Fibroblast of gingiva (primary cell): ENCODE measurements at regions not wholly inside any gene's neighbourhood (a gene's known extent, or its start where the extent isn't known, plus 50 kb on each side); places are given as distances from the start of the nearest gene placed in this dataset.

Source experiments
- DNase-seq: peaks from one replicate; pipeline ENCODE4 v3.0.0-alpha.2; 2011; ENCODE audit warnings: low read depth

GRCh38 chr7:17130281-17131059, 168.0 kb upstream of the AHR start:
- peak; percentile 79 for DNase-seq

- no peak for DNase-seq
Measured at GRCh38 chr7:17131060-17131345, 167.4 kb upstream of the AHR start.

- DNase-seq: no peak
Measured at GRCh38 chr7:17131983-17132655, 166.3 kb upstream of the AHR start.

GRCh38 chr7:17132726-17133125, 165.7 kb upstream of the AHR start:
- no peak for DNase-seq

GRCh38 chr7:17133977-17134376, 164.5 kb upstream of the AHR start:
- DNase-seq: no peak

GRCh38 chr7:17134786-17135185, 163.7 kb upstream of the AHR start:
- DNase-seq: no peak

- DNase-seq: no peak
Measured at GRCh38 chr7:17136126-17136525, 162.3 kb upstream of the AHR start.

- DNase-seq: no peak
Measured at GRCh38 chr7:17139081-17139480, 159.4 kb upstream of the AHR start.

- DNase-seq: no peak
Measured at GRCh38 chr7:17140406-17140805, 158.0 kb upstream of the AHR start.

GRCh38 chr7:17142831-17143541, 155.5 kb upstream of the AHR start:
- DNase-seq: peak; percentile 52

GRCh38 chr7:17144322-17144721, 154.1 kb upstream of the AHR start:
- DNase-seq: peak; percentile 23

- no peak for DNase-seq
Measured at GRCh38 chr7:17146621-17147020, 151.8 kb upstream of the AHR start.

GRCh38 chr7:17147409-17147808, 151.0 kb upstream of the AHR start:
- no peak for DNase-seq

GRCh38 chr7:17150018-17150417, 148.4 kb upstream of the AHR start:
- no peak for DNase-seq

- no peak for DNase-seq
Measured at GRCh38 chr7:17152721-17153120, 145.7 kb upstream of the AHR start.

- DNase-seq: no peak
Measured at GRCh38 chr7:17153536-17153935, 144.9 kb upstream of the AHR start.

- no peak for DNase-seq
Measured at GRCh38 chr7:17155529-17155928, 142.9 kb upstream of the AHR start.

GRCh38 chr7:17158261-17158660, 140.2 kb upstream of the AHR start:
- DNase-seq: no peak

- DNase-seq: no peak
Measured at GRCh38 chr7:17159500-17160037, 138.9 kb upstream of the AHR start.

- DNase-seq: no peak
Measured at GRCh38 chr7:17166824-17167379, 131.6 kb upstream of the AHR start.

- no peak for DNase-seq
Measured at GRCh38 chr7:17168416-17168815, 130.0 kb upstream of the AHR start.

GRCh38 chr7:17171427-17171826, 127.0 kb upstream of the AHR start:
- DNase-seq: no peak
